ENCODE measurements at regions not wholly inside any gene's neighbourhood (a gene's known extent, or its start where the extent isn't known, plus 50 kb on each side); places are given as distances from the start of the nearest gene placed in this dataset.
"Not testable (repeated sequence)": the region's sequence is repeated elsewhere in the genome, so short reads cannot be mapped to it uniquely, and the experiment has no call there.

DNA sequence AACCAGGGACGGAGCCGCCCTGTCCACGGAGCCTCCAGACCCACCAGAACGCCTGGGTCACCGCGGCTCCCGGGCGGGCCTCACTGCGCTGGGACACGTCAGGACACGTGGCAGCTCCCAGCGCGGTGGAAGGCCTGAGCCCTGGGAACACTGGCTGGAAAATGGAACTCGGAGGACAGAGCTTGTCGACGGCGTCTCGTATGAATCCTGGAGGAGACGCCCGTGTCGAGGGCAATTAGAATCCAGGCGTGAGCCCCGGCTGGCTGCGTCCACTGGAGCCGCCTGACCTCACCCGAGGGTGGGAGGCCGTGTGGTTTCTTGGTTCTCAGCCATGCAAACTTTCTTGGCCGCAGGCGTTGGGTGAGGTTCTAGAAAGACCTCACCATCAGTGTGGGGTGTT is 173.9 kb downstream of the LAT start:
- H3F3A ChIP-seq (ENCODE audit: insufficient read depth, low read length, poor library complexity, severe bottlenecking) = no peaks in the 10 kb centered on the region
- no peak overlapping the region for H3K4me3 ChIP-seq (ENCODE audit: low read length)
- H3K9me2 ChIP-seq (ENCODE audit: insufficient read depth, low read length) = no peaks in the 10 kb centered on the region
- H3K9me3 ChIP-seq (ENCODE audit: low read length) = no peaks in the 10 kb centered on the region
- H2AFZ ChIP-seq (ENCODE audit: low read depth, low read length) = no peak overlapping the region
- no peaks in the 10 kb centered on the region for H3K27me3 ChIP-seq (ENCODE audit: insufficient read depth, low read depth, low read length)
- no peak overlapping the region for H3K27ac ChIP-seq (ENCODE audit: low read length)
- no peaks in the 10 kb centered on the region for H3K79me2 ChIP-seq (replicated peaks; ENCODE audit: insufficient read depth, low read length)
- no peak overlapping the region for H3K9ac ChIP-seq (ENCODE audit: low read length)
- no peak for TF ChIP-seq EP300 (conservative IDR thresholded peaks at IDR 0.05; ENCODE audit: poor library complexity, severe bottlenecking)
- TF ChIP-seq, protein P1, sequence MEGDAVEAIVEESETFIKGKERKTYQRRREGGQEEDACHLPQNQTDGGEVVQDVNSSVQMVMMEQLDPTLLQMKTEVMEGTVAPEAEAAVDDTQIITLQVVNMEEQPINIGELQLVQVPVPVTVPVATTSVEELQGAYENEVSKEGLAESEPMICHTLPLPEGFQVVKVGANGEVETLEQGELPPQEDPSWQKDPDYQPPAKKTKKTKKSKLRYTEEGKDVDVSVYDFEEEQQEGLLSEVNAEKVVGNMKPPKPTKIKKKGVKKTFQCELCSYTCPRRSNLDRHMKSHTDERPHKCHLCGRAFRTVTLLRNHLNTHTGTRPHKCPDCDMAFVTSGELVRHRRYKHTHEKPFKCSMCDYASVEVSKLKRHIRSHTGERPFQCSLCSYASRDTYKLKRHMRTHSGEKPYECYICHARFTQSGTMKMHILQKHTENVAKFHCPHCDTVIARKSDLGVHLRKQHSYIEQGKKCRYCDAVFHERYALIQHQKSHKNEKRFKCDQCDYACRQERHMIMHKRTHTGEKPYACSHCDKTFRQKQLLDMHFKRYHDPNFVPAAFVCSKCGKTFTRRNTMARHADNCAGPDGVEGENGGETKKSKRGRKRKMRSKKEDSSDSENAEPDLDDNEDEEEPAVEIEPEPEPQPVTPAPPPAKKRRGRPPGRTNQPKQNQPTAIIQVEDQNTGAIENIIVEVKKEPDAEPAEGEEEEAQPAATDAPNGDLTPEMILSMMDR (IDR thresholded peaks at IDR 0.05; ENCODE audit: poor library complexity, severe bottlenecking) = no peak
- no peak for TF ChIP-seq RAD21 (conservative IDR thresholded peaks at IDR 0.05)
- TF ChIP-seq MXI1 (conservative IDR thresholded peaks at IDR 0.05; ENCODE audit: poor library complexity, severe bottlenecking) = no peak
- no peak for TF ChIP-seq TAF1 (IDR thresholded peaks at IDR 0.05; ENCODE audit: low read depth)
- no peak for TF ChIP-seq SMC3 (conservative IDR thresholded peaks at IDR 0.05; ENCODE audit: poor library complexity)
- no peak for TF ChIP-seq EZH2 (IDR thresholded peaks at IDR 0.05; ENCODE audit: borderline replicate concordance, insufficient read depth, low read length, poor library complexity, severe bottlenecking)
- TF ChIP-seq POLR2AphosphoS5 (IDR thresholded peaks at IDR 0.05) = no peak
- TF ChIP-seq, protein P2, sequence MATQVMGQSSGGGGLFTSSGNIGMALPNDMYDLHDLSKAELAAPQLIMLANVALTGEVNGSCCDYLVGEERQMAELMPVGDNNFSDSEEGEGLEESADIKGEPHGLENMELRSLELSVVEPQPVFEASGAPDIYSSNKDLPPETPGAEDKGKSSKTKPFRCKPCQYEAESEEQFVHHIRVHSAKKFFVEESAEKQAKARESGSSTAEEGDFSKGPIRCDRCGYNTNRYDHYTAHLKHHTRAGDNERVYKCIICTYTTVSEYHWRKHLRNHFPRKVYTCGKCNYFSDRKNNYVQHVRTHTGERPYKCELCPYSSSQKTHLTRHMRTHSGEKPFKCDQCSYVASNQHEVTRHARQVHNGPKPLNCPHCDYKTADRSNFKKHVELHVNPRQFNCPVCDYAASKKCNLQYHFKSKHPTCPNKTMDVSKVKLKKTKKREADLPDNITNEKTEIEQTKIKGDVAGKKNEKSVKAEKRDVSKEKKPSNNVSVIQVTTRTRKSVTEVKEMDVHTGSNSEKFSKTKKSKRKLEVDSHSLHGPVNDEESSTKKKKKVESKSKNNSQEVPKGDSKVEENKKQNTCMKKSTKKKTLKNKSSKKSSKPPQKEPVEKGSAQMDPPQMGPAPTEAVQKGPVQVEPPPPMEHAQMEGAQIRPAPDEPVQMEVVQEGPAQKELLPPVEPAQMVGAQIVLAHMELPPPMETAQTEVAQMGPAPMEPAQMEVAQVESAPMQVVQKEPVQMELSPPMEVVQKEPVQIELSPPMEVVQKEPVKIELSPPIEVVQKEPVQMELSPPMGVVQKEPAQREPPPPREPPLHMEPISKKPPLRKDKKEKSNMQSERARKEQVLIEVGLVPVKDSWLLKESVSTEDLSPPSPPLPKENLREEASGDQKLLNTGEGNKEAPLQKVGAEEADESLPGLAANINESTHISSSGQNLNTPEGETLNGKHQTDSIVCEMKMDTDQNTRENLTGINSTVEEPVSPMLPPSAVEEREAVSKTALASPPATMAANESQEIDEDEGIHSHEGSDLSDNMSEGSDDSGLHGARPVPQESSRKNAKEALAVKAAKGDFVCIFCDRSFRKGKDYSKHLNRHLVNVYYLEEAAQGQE (IDR thresholded peaks at IDR 0.05; ENCODE audit: borderline replicate concordance) = no peak
- H4K20me1 ChIP-seq (ENCODE audit: insufficient read depth) = no peaks in the 10 kb centered on the region
- H3K36me3 ChIP-seq (ENCODE audit: insufficient read depth, low read length) = no peaks in the 10 kb centered on the region
- H3K4me2 ChIP-seq (ENCODE audit: low read length) = no peak overlapping the region

DNA sequence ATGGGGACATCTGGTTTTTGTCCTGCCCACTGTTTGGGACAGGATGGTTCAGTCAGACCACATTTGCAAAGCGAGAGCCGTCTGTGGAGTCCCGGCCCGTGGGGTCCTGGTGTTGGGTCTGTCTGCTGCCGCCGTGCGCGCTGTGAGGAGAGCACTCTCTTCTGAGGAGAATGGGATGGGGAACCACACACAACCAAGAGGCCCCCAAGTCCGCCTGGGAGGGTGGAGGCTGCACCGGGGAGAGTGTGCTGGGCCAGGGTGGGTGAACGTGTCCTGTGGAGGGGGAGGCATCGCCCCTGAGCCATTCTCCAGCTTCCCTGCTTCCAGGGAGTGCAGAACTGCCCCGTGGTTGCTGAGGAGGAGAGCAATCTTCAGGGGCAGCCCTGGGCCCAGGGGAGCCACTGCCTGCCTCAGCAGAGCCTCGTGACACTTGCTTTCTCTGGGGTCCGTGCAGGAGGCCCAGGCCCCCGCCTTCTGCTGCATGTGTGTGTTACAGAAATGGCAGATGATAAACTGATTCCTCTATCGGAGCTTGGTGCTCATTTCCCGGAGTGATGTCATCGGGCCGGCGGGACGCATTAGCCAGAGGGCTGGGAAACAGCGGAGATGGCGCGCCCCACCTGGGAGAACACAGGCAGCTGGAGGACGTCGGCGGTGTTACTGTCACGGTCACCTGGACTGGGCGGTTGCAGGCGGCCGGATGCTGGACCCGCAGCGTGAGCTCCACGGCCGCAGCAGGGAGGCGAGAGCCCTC is 173.4 kb downstream of the LAT start:
- not testable (repeated sequence) for H2AFZ ChIP-seq (ENCODE audit: low read depth, low read length); H3K79me2 ChIP-seq (replicated peaks; ENCODE audit: insufficient read depth, low read length); H3K27ac ChIP-seq (ENCODE audit: low read length); H3K9ac ChIP-seq (ENCODE audit: low read length); H4K20me1 ChIP-seq (ENCODE audit: insufficient read depth); H3K9me3 ChIP-seq (ENCODE audit: low read length); H3K4me3 ChIP-seq (ENCODE audit: low read length); H3K4me2 ChIP-seq (ENCODE audit: low read length); H3K27me3 ChIP-seq (ENCODE audit: insufficient read depth, low read depth, low read length); H3F3A ChIP-seq (ENCODE audit: insufficient read depth, low read length, poor library complexity, severe bottlenecking); H3K36me3 ChIP-seq (ENCODE audit: insufficient read depth, low read length); H3K9me2 ChIP-seq (ENCODE audit: insufficient read depth, low read length)

DNA sequence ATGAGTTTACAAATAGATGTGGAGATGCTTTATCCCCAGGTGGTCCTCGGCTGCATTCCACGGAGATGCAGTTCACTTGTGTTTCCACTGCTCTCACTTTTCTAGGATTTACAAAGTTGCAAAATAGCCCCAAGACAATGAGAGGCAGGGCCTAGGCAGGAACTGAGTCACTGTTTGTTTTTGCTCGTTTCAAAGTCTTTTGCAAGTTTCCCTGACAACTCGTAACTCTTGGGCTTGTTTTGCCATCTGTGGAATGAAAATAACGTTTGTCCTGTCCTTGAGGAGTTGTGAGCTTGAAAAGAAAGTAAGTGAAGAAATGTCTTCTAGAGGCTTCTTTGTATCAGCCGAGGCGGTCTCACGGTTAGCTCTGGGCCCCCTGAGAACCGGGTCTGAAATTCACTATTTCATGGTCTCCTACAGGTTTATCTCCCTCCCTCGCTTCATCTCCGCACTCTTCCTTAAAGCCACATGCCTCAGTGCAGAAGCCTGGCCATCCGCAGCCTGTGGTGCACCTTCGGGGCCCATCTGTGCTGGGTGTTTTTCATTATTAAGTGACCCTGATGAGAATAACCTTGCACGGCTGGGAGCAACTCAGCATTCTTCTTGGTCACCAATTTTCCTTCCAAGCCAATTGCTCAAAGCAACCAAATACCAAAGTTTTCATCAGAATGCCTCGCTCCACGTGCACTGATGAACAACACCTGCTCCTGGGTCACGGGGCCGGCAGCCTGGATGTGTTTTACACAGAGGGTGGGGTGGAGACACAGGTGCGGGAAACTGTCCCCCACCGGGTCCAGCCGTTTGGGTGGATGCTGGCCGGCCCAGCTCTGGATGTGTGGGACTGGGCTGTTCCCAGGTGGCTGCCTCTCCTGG is 172.4 kb downstream of the LAT start:
- H3K36me3 ChIP-seq (ENCODE audit: insufficient read depth, low read length); H3K4me2 ChIP-seq (ENCODE audit: low read length); H3K79me2 ChIP-seq (replicated peaks; ENCODE audit: insufficient read depth, low read length); H3K27ac ChIP-seq (ENCODE audit: low read length); H4K20me1 ChIP-seq (ENCODE audit: insufficient read depth); H3K27me3 ChIP-seq (ENCODE audit: insufficient read depth, low read depth, low read length); H3K9ac ChIP-seq (ENCODE audit: low read length); H3K9me2 ChIP-seq (ENCODE audit: insufficient read depth, low read length); H3K4me3 ChIP-seq (ENCODE audit: low read length); H3F3A ChIP-seq (ENCODE audit: insufficient read depth, low read length, poor library complexity, severe bottlenecking); H2AFZ ChIP-seq (ENCODE audit: low read depth, low read length); H3K9me3 ChIP-seq (ENCODE audit: low read length): not testable (repeated sequence)
